CD14-positive monocyte (primary cell): ENCODE measurements at regions not wholly inside any gene's neighbourhood (a gene's known extent, or its start where the extent isn't known, plus 50 kb on each side); places are given as distances from the start of the nearest gene placed in this dataset.

Source experiments
- DNase-seq, 3 donors: peaks; one replicate each; pipeline ENCODE4 v3.0.0-alpha.2; 2011 to 2022
- H2AFZ ChIP-seq: 2 replicates; pipeline ENCODE4 v1.6.0; 2012; ENCODE audit warnings: mild to moderate bottlenecking, low read depth, low read length, inconsistent platforms; ENCODE audit not compliant: insufficient read depth, poor library complexity, severe bottlenecking
- H3K27ac ChIP-seq, 2 donors: 1 replicate in 1 of 2; 2 replicates in 1 of 2; pipeline ENCODE4 v1.5.1; 2012 to 2013; ENCODE audit warnings: low read length in 2 of 2, control low read depth in 1 of 2, inconsistent platforms in 1 of 2, low read depth in 1 of 2, mild to moderate bottlenecking in 1 of 2
- H3K27me3 ChIP-seq, 2 donors: one replicate each; pipeline versions ENCODE4 v1.6.0 to v1.6.1; 2011 to 2013; ENCODE audit warnings: low read length in 2 of 2; ENCODE audit not compliant: control insufficient read depth in 2 of 2, insufficient read depth in 2 of 2
- H3K36me3 ChIP-seq, 2 donors: replicated peaks in 1 of 2; 1 replicate in 1 of 2; 2 replicates in 1 of 2; pipeline versions ENCODE4 v1.5.1 to v1.6.1; 2012 to 2013; ENCODE audit warnings: low read length in 2 of 2, control low read depth in 1 of 2, inconsistent platforms in 1 of 2, mild to moderate bottlenecking in 1 of 2; ENCODE audit not compliant: insufficient read depth in 2 of 2, control insufficient read depth in 1 of 2
- H3K4me1 ChIP-seq, 2 donors: 1 replicate in 1 of 2; 2 replicates in 1 of 2; pipeline versions ENCODE4 v1.5.1 to v1.6.1; 2012 to 2013; ENCODE audit warnings: low read length in 2 of 2, control low read depth in 1 of 2, inconsistent platforms in 1 of 2, mild to moderate bottlenecking in 1 of 2, moderate library complexity in 1 of 2; ENCODE audit not compliant: insufficient read depth in 2 of 2, control insufficient read depth in 1 of 2
- H3K4me2 ChIP-seq: replicated peaks from 2 replicates; pipeline ENCODE3; 2012; ENCODE audit warnings: low read length, moderate library complexity, mild to moderate bottlenecking; ENCODE audit not compliant: poor library complexity, severe bottlenecking; ENCODE audit errors: extremely low read depth
- H3K4me3 ChIP-seq, 3 experiments: fragments of 200-600 bp in 1 of 3; sonication (generic) in 1 of 3; replicated peaks in 1 of 3; 1 replicate in 2 of 3; 2 replicates in 1 of 3; pipeline ENCODE4 v1.5.1; 2011 to 2013; ENCODE audit warnings: low read length in 3 of 3, mild to moderate bottlenecking in 3 of 3, control low read depth in 2 of 3, low read depth in 2 of 3, inconsistent platforms in 1 of 3, moderate library complexity in 1 of 3
- H3K79me2 ChIP-seq: 2 replicates; pipeline ENCODE4 v1.6.0; 2012; ENCODE audit warnings: mild to moderate bottlenecking, control low read depth, inconsistent platforms, low read length, moderate library complexity; ENCODE audit not compliant: insufficient read depth
- H3K9ac ChIP-seq: 2 replicates; pipeline ENCODE4 v1.6.0; 2017; ENCODE audit warnings: low read length, mild to moderate bottlenecking; ENCODE audit not compliant: insufficient read depth, poor library complexity, severe bottlenecking
- H3K9me3 ChIP-seq, 2 donors: replicated peaks in 1 of 2; 1 replicate in 1 of 2; 2 replicates in 1 of 2; pipeline versions ENCODE4 v1.5.1 to v1.6.1; 2012 to 2013; ENCODE audit warnings: low read length in 2 of 2, control low read depth in 1 of 2; ENCODE audit not compliant: control insufficient read depth in 1 of 2, insufficient read depth in 1 of 2
- H4K20me1 ChIP-seq: 2 replicates; pipeline ENCODE4 v1.6.0; 2012; ENCODE audit warnings: mild to moderate bottlenecking, low read length, control low read depth, moderate library complexity; ENCODE audit not compliant: insufficient read depth
- H3K27ac Mint-ChIP-seq, 7 donors: one replicate each; pipeline ENCODE4 v1.8.0; 2020; ENCODE audit warnings: mild to moderate bottlenecking in 7 of 7, mixed read lengths in 7 of 7, moderate library complexity in 6 of 7, inconsistent platforms in 2 of 7
- H3K27me3 Mint-ChIP-seq, 3 donors: one replicate each; pipeline ENCODE4 v1.8.0; 2021 to 2022; ENCODE audit warnings: low read depth in 3 of 3, mild to moderate bottlenecking in 3 of 3, mixed read lengths in 3 of 3, moderate library complexity in 3 of 3, inconsistent platforms in 1 of 3
- H3K36me3 Mint-ChIP-seq, 2 donors: one replicate each; pipeline ENCODE4 v1.8.0; 2020; ENCODE audit warnings: mixed read lengths in 2 of 2, inconsistent platforms in 1 of 2, mild to moderate bottlenecking in 1 of 2
- H3K4me1 Mint-ChIP-seq: one replicate; pipeline ENCODE4 v1.8.0; 2020; ENCODE audit warnings: mild to moderate bottlenecking, mixed read lengths
- H3K4me3 Mint-ChIP-seq, 2 donors: one replicate each; pipeline ENCODE4 v1.8.0; 2020; ENCODE audit warnings: mild to moderate bottlenecking in 2 of 2, mixed read lengths in 2 of 2, moderate library complexity in 1 of 2
- H3K9me3 Mint-ChIP-seq, 7 donors: one replicate each; pipeline ENCODE4 v1.8.0; 2020 to 2022; ENCODE audit warnings: mixed read lengths in 7 of 7, mild to moderate bottlenecking in 6 of 7, moderate library complexity in 6 of 7, inconsistent platforms in 2 of 7
- CTCF ChIP-seq: fragments of 200-600 bp; IDR thresholded peaks from one replicate; pipeline ENCODE4 v1.8.0; 2022; ENCODE audit warnings: antibody characterized with exemption, mild to moderate bottlenecking
- WGBS: methylation state at CpG from one replicate; pipeline ENCODE4 v1.1.5; 2013; ENCODE audit warnings: missing lambda C conversion rate; ENCODE audit not compliant: insufficient coverage; 5-methylcytosine and 5-hydroxymethylcytosine counted together
- intact Hi-C, 2 donors: fragments of 100-400 bp; cut with micrococcal nuclease; formaldehyde crosslinking; loops; one replicate each; pipeline versions ENCODE4 v1.15.0 to v1.15.1; 2023

GRCh38 chr4:101515099-101515498, 167.8 kb upstream of the PPP3CA start:
- no peak overlapping the region for H3K27ac ChIP-seq
- no peaks in the 10 kb centered on the region for H4K20me1 ChIP-seq
- no peak overlapping the region for H3K4me3 ChIP-seq
- no peaks in the 10 kb centered on the region for H3K4me1 ChIP-seq
- H3K79me2 ChIP-seq: no peaks in the 10 kb centered on the region
- H3K4me2 ChIP-seq: no peak overlapping the region
- no peak for TF ChIP-seq CTCF
- H3K36me3 ChIP-seq: no peaks in the 10 kb centered on the region
- Mint-ChIP-seq H3K9me3 (peaks cover 0 to 4% (median 0%) of the 10 kb centered on the region in 7 donors), H3K4me3 (no peak overlapping the region), H3K27ac (no peak overlapping the region), H3K27me3 (no peaks in the 10 kb centered on the region), H3K4me1 (no peaks in the 10 kb centered on the region), H3K36me3 (no peaks in the 10 kb centered on the region)
- no peaks in the 10 kb centered on the region for H3K27me3 ChIP-seq
- intact Hi-C loops: no loop called here
- DNase-seq: no peak
- H2AFZ ChIP-seq: no peak overlapping the region
- WGBS: no CpG with 5 or more reads among the region's 2 CpGs
- H3K9ac ChIP-seq: no peak overlapping the region
- H3K9me3 ChIP-seq: no peaks in the 10 kb centered on the region

DNA sequence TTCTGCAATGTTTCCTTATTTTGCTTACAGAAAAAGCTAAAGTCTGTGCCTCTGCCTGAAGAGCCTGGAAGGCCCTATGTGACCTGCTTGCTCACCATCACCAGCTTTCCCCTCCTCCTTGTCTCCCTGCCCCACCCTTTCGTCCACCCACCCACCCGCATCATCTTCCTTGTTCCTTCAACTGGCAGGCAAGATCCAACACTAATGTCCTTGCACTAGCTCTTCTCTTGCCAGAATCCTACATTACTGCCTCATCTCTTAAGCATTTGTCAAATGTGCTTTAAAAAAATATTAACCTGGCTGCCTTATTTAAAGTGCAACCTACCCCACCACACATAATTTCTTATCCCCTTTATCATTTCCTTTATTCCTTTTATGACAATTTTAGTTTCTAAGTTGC, 165.1 kb upstream of the PPP3CA start:
- 100% methylated on average over 2 of the region's 2 CpGs for WGBS

More for the DNA sequence above, 165.1 kb upstream of the PPP3CA start:
- Mint-ChIP-seq H3K27ac (no peak overlapping the region), H3K4me3 (no peak overlapping the region), H3K4me1 (no peaks in the 10 kb centered on the region), H3K27me3 (no peaks in the 10 kb centered on the region), H3K36me3 (no peaks in the 10 kb centered on the region), H3K9me3 (peaks cover 0 to 9% (median 0%) of the 10 kb centered on the region in 7 donors)
- no peak for TF ChIP-seq CTCF
- intact Hi-C loops: no loop called here
- H3K4me1 ChIP-seq: no peaks in the 10 kb centered on the region
- no peak overlapping the region for H3K9ac ChIP-seq
- no peaks in the 10 kb centered on the region for H4K20me1 ChIP-seq
- H3K36me3 ChIP-seq: no peaks in the 10 kb centered on the region
- no peaks in the 10 kb centered on the region for H3K9me3 ChIP-seq
- no peaks in the 10 kb centered on the region for H3K79me2 ChIP-seq
- no peaks in the 10 kb centered on the region for H3K27me3 ChIP-seq
- no peak overlapping the region for H3K27ac ChIP-seq
- no peak for DNase-seq
- no peak overlapping the region for H3K4me2 ChIP-seq
- H3K4me3 ChIP-seq: no peak overlapping the region
- H2AFZ ChIP-seq: no peak overlapping the region
